HG03571 (cell line): ENCODE measurements at regions not wholly inside any gene's neighbourhood (a gene's known extent, or its start where the extent isn't known, plus 50 kb on each side); places are given as distances from the start of the nearest gene placed in this dataset.

Experiments
- ATAC-seq: cut with Tn5 transposase; IDR thresholded peaks from one replicate; pipeline ENCODE4 v1.9.1; 2021; ENCODE audit not compliant: unreplicated experiment

- ATAC-seq, result no peak
These were observed 142.2 kb downstream of the ABCA8 start for GRCh38 chr17:68812876-68813584.

- no peak for ATAC-seq
These were observed 146.0 kb downstream of the ABCA8 start for GRCh38 chr17:68809148-68809547.

- no peak for ATAC-seq
These were observed 147.0 kb downstream of the ABCA8 start for GRCh38 chr17:68807998-68808772.

- ATAC-seq, result no peak
These were observed 149.6 kb downstream of the ABCA8 start for GRCh38 chr17:68805609-68806008.

- ATAC-seq, result no peak
These were observed 150.2 kb downstream of the ABCA8 start for GRCh38 chr17:68804777-68805520.

GRCh38 chr17:68803164-68803929, 151.8 kb downstream of the ABCA8 start:
- ATAC-seq, result no peak

- ATAC-seq, result no peak
These were observed 153.6 kb downstream of the ABCA8 start for GRCh38 chr17:68801335-68802247.

- no peak for ATAC-seq
These were observed 154.4 kb downstream of the ABCA8 start for GRCh38 chr17:68800751-68801150.

- ATAC-seq, result no peak
These were observed 160.4 kb downstream of the ABCA8 start for GRCh38 chr17:68794636-68795434.

GRCh38 chr17:68792873-68793272, 162.3 kb downstream of the ABCA8 start:
- no peak for ATAC-seq

GRCh38 chr17:68792042-68792685, 163.0 kb downstream of the ABCA8 start:
- ATAC-seq, result no peak

- ATAC-seq, result no peak
These were observed 164.3 kb downstream of the ABCA8 start for GRCh38 chr17:68790931-68791330.

- no peak for ATAC-seq
These were observed 164.7 kb downstream of the ABCA8 start for GRCh38 chr17:68790492-68790891.

GRCh38 chr17:68789203-68789962, 165.8 kb downstream of the ABCA8 start:
- no peak for ATAC-seq

- no peak for ATAC-seq
These were observed 169.4 kb downstream of the ABCA8 start for GRCh38 chr17:68785565-68786486.

- no peak for ATAC-seq
These were observed 170.8 kb downstream of the ABCA8 start for GRCh38 chr17:68784431-68784830.

GRCh38 chr17:68783861-68784260, 171.3 kb downstream of the ABCA8 start:
- no peak for ATAC-seq
